ENCODE measurements at regions not wholly inside any gene's neighbourhood (a gene's known extent, or its start where the extent isn't known, plus 50 kb on each side); places are given as distances from the start of the nearest gene placed in this dataset.
"Not testable (repeated sequence)": the region's sequence is repeated elsewhere in the genome, so short reads cannot be mapped to it uniquely, and the experiment has no call there.

DNA sequence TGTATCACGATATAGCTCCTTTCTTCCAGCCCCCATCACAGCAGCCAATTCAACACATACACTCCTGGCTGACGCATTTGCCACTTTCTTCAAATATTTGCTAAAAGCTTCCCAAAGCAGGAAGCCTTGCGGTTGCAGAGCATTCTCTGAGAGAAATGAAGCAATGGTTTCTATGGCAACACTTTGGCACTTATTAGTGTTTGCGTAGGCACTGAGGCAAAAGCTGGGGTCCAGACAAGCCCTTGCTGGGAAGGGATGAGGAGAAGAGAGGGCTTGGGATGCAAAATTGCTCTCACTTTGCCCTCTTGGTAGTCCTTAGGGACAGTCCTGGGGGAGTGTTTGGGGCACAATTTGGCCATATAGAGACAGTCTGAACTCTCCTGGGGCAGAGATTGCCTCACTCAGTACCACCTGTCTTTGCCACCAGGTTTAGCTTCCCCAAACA is 55.0 kb upstream of the PAK3 start:
- DNase-seq, result no peak

DNA sequence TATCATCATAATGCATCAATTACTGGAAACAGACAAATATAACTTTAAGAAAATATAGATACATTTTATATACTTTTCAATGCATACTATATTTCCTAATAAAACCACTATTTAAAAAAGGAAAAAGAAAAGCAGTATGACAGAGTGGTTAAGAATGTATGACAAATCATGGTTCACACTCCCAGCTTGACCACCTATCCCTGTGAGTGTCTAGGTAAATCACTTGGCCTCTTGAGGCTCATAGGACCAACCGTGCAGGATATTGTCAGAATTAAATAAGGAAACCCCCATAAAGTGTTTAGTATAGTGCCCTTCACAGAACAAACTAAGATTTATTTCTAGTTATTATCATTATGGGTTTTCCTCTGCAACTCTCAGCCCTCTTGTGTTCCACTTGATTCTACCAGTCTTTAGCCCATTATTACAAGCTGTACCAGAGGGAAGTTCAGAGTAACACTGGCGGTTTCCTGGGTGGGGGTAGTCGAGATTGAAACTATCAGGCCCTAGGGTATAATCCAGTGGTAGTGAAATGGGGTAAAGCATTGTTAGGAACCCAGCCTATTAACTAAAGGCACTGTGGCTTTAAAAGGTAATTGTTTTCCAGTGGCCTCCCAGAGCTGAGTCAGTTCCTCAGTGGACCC is 55.5 kb upstream of the PAK3 start:
- DNase-seq, result no peak

DNA sequence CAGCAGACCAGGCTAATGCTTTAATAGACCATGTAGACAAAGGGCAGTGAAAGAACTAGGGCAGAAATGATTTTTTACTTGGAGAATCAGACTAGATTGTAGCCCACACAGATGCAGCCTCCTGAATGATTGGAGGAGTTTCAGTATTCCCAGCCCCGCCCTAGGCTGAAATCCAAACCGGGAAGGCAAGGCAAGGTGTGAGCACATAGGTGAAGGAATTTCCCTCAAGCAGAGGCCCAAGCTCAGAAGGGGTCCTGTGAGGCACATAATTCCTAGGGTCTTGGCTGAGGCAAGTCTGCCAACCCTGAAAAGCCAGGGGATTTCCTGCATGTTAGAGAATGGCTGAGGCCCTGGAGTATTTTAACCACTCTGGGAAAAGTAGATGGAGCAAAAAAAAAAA is 56.4 kb upstream of the PAK3 start:
- DNase-seq, result no peak

DNA sequence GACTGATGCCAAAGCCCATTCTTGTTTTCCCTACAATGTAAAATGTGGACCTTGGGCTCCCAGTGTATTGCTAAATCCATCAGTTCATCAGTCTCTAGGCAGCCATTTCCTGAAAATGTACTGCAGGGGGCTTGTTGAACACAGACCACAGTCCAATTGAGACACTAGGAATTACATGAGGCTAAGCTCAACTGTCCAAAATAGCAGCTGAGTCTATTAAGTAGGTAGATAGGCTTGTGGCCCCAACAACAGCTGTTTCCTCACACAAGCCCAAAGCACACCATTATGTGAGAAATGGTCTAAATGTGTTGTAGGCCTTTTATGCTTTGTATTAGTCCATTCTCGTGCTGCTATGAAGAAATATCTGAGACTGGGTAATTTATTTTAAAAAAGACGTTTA is 60.0 kb upstream of the PAK3 start:
- DNase-seq, result no peak

DNA sequence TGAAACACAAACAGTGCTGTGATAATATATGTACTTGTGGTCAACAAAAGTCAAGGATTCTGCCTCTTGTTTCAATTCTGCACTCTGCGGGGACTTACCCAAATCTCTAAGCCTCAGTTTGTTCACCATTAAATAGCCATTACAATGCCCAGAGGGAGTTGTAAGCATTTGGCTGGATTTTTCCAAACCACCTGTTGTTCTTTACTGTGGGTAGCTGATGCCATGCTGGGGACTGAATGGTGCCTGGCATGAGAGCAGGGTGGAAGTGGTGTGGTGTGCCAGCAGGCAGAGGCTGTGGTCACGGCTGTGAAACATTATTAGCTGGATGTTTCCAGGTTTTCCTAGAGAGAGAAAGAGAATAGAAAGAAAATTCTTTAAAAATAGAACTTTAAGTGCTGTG is 60.7 kb upstream of the PAK3 start:
- no peak for DNase-seq

DNA sequence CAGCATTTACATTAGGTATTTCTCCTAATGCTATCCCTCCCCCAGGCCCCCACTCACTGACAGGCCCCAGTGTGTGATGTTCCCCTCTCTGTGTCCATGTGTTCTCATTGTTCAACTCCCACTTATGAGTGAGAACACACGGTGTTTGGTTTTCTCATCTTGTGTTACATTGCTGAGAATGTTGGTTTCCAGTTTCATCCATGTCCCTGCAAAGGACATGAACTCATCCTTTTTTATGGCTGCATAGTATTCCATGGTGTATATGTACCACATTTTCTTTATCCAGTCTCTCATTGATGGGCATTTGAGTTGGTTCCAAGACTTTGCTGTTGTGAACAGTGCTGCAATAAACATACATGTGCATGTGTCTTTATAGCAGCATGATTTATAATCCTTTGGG is 73.0 kb upstream of the PAK3 start:
- not testable (repeated sequence) for DNase-seq

DNA sequence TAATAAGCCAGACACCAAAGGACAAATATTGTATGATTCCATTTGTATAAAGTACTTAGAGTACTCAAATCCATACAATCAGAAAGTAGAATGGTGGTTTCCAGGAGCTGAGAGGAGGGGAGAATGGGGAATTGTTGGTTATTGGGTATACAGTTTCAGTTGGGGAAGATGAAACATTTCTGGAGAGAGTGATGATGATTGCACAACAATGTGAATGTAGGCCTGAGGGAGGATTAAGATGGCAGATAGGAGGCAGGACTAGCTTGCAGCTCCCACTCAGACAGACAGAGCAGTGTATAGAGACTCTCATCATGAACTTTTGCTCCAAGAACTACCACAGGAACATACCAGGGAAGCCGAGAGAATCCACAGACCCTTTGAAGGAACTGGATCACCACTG is 75.7 kb upstream of the PAK3 start:
- DNase-seq, result no peak

DNA sequence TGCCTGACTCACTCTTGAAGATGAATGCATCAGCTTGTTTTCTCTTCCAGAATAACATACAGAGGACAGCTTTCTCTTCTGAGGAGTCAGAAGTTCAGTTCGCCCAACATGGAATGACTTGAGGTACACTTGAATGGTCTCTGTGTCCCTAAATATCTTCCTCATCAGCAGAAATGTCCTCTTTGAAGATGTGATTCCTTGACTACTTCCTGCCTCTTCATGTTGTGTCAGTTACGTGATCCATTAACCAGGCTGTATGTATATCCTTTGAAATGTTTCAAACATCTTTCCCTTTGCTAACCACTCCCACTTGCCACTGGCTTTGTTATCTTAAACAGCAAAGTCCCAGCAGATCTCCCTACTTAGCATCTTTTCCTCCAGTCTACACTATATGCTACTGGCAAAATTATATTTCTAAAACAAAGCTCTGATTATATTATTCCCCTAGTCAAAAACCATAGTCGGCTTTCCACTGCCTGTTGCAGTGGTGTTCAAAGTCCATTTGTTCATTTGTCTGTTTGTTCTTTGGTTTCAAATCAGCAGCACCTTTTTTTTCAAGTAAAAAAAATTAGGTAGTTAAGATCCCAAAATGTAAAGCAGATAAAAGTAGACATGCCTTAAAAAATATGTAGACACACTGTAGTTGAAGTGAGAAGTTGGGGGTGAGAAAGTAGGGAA is 82.1 kb upstream of the PAK3 start:
- DNase-seq, result no peak

DNA sequence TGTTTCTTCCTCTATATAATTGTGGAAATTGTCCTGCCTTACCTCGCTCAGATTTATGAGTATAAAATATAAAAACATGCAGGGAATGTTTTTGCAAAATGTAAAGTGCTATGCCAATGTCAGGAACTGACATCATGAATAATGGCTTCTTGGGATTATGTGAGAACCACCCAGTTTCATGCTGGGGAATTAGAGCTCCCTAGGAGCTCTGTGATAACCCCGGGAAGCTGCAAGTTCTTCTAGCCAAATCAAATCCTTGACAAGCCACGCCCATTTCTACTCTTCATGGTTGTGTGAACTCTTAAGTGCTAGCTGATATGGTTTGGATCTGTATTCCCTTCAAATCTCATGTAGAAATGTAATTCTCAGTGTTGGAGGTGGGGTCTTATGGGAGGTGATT is 85.9 kb upstream of the PAK3 start:
- DNase-seq, result no peak

DNA sequence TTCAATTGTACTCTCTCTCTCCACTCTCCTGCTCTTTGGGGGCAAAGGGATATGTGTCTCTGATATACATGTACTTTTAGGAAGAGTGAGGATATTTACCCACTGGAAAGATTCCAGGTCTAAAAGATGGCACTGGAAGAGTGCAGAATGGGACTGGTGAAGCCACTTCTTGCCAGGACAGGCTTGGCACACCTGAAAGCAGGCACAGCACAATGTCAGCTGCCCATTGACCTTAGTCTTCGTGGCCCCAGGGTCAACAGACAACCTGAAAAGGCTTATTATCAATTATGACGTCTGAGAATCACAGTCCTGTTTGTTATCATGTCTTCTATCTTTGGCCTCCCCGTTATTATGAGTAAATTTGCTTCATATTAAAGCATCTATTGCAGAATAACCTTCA is 86.7 kb upstream of the PAK3 start:
- DNase-seq, result no peak

DNA sequence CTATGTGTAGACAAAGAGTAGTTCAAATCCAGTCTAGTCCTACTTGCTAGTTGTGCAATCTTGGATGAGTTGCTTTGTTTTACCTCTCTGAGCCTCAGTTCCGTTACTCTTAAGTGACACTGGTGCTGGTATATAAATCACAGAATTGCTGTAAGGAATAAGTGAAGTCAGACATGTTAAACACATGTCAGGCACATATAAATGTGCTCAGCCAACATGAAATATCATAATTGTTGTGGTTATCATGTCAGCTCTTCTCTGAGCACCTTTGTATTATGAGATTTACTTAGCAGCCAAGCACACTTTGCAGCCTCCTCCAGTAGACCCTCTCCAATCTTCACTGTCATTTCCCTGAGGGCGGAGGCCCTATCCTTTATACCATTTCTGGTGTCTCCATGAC is 87.9 kb upstream of the PAK3 start:
- DNase-seq, result no peak

DNA sequence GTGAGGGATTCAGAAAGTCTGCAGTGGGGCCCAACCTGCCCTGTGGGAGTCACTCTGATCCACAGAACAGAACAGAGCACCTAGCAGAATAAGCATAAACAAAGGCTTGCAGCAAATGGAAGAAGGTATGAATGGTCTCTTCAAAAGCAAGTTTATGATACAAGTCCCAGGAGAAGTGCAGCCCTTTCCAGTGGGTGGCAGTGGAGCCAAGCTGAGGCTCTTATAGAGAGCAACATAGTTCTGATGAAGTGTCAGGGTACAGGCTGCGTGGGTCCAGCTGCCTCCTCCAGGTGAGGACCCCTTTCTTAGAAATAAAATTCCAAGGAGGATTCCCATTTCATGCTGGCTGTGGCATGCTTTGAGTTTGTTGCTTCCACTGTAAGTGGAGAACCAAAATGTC is 88.8 kb upstream of the PAK3 start:
- DNase-seq, result no peak

DNA sequence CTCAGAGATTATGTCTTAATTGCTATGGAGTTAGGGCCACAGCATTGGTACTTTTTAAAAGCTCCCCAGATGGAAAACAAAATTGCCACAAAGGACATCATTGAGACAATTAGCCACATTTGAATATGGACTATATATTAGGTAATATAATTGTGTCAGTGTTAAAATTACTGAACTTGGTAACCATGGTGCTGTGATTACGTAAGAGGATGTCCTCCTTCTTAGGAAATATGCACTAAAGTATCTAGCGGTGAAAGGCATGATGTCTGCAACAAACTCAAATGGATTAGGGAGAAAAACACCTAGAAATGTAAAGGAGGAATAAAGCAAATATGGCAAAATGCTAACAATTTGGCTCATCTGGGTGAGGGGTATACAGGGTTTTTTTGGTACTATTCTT is 89.9 kb upstream of the PAK3 start:
- DNase-seq, result no peak

DNA sequence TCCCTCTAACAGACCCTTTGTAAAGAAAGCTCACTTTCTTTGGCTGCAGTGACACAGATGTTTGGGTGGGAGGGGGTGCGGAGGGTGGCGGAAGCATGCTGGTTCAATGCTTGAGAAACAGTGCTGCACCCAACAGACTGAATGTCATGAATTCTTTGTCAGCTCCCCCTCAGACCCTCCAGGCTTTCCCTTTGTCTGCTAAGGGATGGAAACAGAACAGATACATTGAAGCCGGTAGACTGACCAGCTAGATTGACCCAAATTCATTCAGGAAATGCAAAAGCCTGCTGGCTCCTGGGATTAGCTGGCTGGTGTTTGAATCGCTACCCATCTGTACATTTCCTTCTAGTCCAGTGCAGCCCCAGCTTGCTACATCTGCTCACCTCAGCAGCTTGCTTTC is 90.8 kb upstream of the PAK3 start:
- no peak for DNase-seq

DNA sequence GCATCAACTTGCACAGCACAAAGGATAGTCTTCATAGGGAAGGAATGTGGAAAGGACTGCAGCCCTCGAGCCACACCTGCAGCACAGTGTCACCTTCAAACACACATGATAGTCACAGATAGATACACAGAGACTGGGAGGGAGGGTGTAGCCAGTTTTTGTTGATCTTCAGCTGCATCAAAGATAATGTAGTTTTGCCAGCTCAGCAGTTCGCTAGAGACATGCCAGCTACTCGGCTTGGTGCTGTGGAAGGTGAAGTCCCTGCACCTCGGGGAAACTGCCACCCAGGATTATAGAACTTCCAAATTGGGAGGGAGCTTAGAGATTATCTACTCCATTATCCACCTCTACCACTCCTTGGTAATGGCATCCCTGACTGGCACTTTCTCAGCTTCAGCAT is 92.9 kb upstream of the PAK3 start:
- DNase-seq, result no peak

DNA sequence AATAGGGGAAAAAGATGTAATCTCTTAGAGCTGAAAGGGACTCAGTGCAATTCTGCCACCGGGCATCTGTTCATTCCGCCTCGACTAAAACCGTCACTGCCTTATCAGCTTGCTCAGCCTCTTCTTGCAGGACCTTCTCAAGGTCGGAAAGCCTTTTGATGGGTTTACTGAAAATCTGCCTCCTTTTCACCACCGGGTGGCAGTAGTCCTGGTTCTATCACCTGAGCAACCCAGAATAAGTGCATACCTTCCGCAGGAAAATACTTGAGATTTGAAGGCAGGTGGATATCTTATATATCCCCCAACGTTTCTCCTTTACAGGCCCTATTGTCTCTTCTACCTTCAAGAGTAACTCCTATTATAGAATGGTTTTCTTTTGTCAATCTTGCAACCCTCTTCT is 103.4 kb upstream of the PAK3 start:
- DNase-seq, result no peak

DNA sequence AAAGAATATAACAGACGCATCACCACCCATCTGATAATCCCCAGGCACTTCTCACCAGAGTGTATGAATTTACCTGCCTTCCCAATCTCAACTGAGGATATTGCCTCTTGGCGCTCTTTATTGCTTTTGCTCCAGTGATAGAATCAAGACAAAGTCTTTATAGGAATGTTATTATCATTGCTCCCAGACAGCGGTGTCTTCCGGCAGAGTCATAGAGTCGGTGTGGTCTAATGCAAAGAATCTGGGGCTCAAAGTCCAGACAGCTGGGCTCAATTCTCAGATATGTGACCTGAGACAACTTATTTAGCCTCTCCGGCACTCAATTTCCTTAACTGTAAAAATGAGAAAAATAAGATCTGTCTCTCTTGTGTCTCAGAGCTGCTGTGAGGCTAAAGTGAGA is 106.1 kb upstream of the PAK3 start:
- DNase-seq, result no peak

DNA sequence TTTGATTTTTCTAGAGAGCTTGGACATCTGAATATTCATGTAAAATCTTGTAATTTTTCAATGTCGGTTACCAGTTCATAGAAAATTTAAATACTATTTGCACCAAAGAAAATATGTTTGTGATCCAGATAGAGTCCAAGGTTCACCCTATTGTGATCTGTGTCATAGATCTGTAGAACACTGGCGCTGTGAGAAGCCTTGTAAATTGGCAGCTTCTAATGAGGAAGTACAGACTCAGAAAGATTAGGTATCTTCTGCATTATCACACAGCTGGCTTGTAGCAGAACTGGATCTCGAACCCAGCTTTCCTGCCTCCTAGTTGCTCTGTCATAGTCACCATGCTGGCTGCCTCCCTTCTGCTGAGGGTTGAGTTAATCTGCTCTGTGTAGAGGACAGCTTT is 106.5 kb upstream of the PAK3 start:
- no peak for DNase-seq

DNA sequence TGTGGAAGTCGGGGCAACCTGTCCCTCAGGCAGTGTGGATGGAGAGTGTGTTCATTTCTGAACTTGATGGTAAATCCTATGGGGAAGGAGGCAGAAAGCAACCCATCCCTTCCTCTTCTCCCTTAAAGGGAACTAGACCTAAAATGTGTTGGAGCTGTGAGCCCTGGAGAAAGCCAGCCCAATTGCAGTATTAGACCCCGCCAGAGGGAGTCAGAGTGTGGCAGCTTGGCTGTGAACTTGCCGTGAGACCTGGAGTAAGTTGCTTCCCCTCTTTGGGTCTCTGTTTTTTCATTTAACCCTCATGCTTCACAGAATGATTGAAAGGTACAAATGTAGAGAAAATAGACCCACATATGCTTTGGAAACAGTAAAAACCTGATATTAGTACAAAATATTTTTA is 108.7 kb upstream of the PAK3 start:
- DNase-seq, result no peak

DNA sequence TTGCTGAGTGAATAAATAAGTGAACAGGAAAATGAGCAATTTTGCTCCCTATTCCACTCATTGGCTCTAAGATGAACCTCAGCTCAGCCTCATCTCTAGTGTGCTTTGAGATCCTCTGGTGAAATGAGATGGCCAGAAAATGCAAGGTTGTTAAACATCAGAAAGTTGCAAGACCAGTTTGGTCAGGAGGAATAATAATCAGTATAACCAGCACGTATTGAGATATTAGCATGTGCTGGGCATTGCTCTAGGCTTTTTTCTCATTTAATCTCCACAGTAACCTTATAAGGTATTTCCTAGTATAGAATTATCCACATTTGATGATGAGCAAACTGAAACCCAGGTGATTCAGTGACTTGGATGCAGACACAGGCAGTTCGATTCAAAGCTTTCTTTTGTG is 110.5 kb upstream of the PAK3 start:
- DNase-seq, result no peak

DNA sequence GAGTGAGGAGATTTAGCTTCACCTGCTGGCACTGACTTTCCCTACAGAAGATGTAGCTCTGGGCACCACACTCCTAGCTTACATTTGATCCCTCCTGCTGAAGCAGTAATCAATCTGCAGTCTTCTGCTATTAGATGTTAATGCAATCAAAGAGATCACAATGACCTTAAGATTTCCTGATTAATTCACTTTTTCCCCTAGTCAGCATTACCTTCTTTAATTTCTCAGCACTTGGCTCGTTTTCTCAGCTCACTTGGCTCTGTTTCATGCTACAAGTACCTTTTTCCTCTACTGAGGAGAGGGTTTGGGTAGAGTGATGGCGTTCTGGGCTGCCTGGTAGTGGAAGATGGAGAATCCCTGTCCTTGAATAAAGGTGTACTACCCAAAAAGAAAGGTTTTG is 113.0 kb upstream of the PAK3 start:
- DNase-seq, result no peak

DNA sequence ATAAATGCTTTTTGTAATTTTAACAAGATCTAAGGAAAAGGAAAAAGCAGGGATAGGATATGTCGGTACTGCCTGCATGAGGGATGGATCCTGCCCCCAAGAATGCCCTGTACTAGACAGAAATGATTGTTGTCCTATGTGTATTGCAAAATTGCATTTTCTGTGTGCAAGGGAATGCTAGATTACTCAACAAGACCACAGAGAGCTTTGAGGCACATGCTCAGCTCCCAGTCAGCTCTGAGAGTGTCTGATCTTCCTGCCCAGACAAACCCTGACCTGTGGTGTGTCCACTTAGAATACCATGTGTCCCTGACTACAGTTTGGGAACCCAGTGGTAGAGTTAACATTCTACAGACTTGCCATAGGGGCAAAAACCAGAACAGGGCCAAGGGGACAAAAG is 129.2 kb upstream of the PAK3 start:
- no peak for DNase-seq

DNA sequence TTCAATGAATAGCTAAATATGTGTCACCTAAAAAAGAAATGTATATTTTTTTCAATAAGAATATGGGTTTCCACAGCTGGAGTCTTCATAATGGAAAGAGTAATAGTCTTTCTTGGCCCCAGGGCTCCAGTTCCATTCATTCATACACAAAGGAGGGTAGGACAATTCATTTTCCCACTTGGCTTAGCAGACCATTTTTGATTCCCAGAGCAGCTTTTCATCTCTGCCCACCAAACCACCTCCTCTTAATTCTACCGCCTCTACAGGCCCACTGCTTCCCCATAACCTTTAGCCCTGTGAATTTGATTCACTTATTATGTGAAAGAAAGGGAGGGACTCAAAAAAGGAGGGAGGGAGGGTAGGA is 129.9 kb upstream of the PAK3 start:
- no peak for DNase-seq

DNA sequence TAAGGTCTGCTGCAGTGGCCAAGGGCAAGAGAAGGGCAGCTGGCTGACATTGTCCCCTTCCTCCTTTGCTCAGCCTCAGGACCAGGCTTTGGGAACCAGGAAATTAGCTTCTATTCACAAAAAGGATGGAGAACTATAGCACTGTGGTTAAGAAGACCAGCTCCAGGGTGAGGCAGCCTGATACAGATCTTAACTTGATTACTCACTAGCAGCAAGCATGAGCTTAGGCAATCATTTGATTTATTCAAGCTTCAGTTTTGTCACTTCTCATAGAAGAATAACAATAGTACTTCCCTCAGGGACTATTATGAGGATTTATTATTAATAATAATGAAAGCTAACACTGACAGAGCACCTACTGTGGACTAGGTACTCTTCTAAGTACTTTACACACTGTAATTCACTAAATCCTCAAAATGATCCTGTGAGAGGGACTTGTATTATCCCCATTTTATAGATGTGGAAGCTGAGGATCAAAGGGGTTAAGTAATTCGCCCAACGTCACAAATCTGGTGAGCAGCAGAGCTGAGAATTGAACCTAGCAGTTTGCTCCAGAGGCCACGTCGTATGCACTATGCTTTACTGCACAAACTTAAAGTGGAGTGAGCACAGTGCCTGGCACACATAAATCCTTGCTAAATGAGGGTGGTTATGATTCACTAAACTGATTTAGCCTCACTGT is 130.4 kb upstream of the PAK3 start:
- no peak for DNase-seq

DNA sequence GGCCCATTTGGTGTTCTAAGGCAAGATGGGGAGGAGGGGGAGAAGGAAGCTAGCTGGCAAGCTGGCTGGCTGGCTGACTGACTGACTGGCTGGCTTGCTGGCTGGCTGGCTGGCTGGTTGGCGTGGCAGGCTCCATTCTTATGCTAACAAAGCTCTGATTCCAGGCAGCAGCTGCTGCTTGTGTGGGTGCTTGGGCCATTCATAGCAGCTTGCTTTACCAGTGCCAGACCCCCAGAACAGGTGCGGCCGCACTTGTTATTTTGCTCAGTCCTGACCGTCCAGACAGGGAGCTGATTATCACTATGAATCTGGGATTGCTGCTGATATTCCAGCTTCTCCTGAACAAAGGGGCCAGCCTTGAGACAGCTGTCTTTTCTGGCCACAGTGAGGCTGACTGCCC is 131.2 kb upstream of the PAK3 start:
- no peak for DNase-seq

Data from hindlimb muscle (tissue), 1 donor.